LHCN-M2 (cell line): ENCODE measurements at regions not wholly inside any gene's neighbourhood (a gene's known extent, or its start where the extent isn't known, plus 50 kb on each side); places are given as distances from the start of the nearest gene placed in this dataset.

Experiments
- DNase-seq: peaks from one replicate; pipeline ENCODE4 v3.0.0-alpha.2; 2012; ENCODE audit warnings: low read depth

- DNase-seq: no peak
These were observed 192.3 kb downstream of the MZT1 start for GRCh38 chr13:72534951-72535640.

GRCh38 chr13:72530471-72530870 is 197.0 kb downstream of the MZT1 start:
- DNase-seq: peak; percentile 18

GRCh38 chr13:72527333-72527732 is 200.1 kb downstream of the MZT1 start:
- DNase-seq: no peak

- no peak for DNase-seq
These were observed 203.8 kb downstream of the MZT1 start for GRCh38 chr13:72523593-72523992.

GRCh38 chr13:72523049-72523448 is 204.4 kb downstream of the MZT1 start:
- DNase-seq: no peak

- no peak for DNase-seq
These were observed 205.3 kb downstream of the MZT1 start for GRCh38 chr13:72521940-72522661.

GRCh38 chr13:72514146-72514545 is 213.3 kb downstream of the MZT1 start:
- peak; percentile 23 for DNase-seq

GRCh38 chr13:72508392-72508791 is 219.0 kb downstream of the MZT1 start:
- DNase-seq: no peak

- peak; percentile 14 for DNase-seq
These were observed 219.8 kb downstream of the MZT1 start for GRCh38 chr13:72507416-72508199.

GRCh38 chr13:72506706-72507105 is 220.7 kb downstream of the MZT1 start:
- no peak for DNase-seq

- DNase-seq: no peak
These were observed 222.1 kb downstream of the MZT1 start for GRCh38 chr13:72505376-72505775.

- peak; percentile 35 for DNase-seq
These were observed 223.1 kb downstream of the MZT1 start for GRCh38 chr13:72504131-72504841.

GRCh38 chr13:72500851-72501250 is 226.6 kb downstream of the MZT1 start:
- no peak for DNase-seq

GRCh38 chr13:72495681-72496080 is 231.7 kb downstream of the MZT1 start:
- DNase-seq: no peak

GRCh38 chr13:72489751-72490150 is 237.7 kb downstream of the MZT1 start:
- no peak for DNase-seq

GRCh38 chr13:72473321-72473720 is 254.1 kb downstream of the MZT1 start:
- DNase-seq: no peak

- no peak for DNase-seq
These were observed 257.5 kb downstream of the MZT1 start for GRCh38 chr13:72469906-72470305.

- DNase-seq: no peak
These were observed 263.9 kb downstream of the MZT1 start for GRCh38 chr13:72463561-72463960.

GRCh38 chr13:72462726-72463125 is 264.7 kb downstream of the MZT1 start:
- no peak for DNase-seq

GRCh38 chr13:72462166-72462565 is 265.3 kb downstream of the MZT1 start:
- DNase-seq: no peak

GRCh38 chr13:72458701-72459100 is 268.7 kb downstream of the MZT1 start:
- no peak for DNase-seq

- DNase-seq: no peak
These were observed 270.3 kb downstream of the MZT1 start for GRCh38 chr13:72457151-72457550.
